H9 (cell line): ENCODE measurements at regions not wholly inside any gene's neighbourhood (a gene's known extent, or its start where the extent isn't known, plus 50 kb on each side); places are given as distances from the start of the nearest gene placed in this dataset.

Source experiments
- DNase-seq: peaks from one replicate; pipeline ENCODE4 v3.0.0-alpha.2; 2017
- H2AFZ ChIP-seq: one replicate; pipeline ENCODE4 v1.6.1; 2013; ENCODE audit warnings: mild to moderate bottlenecking, low read length, control low read depth, moderate library complexity
- H2AK5ac ChIP-seq: 2 replicates; pipeline ENCODE4 v1.6.1; 2013; ENCODE audit warnings: low read length, control low read depth, mixed read lengths; ENCODE audit not compliant: insufficient read length
- H2BK120ac ChIP-seq: one replicate; pipeline ENCODE4 v1.6.1; 2013; ENCODE audit warnings: low read depth, mild to moderate bottlenecking, low read length, control low read depth, inconsistent platforms; ENCODE audit not compliant: poor library complexity, severe bottlenecking
- H2BK12ac ChIP-seq: 2 replicates; pipeline ENCODE4 v1.6.1; 2013; ENCODE audit warnings: low read length, control low read depth, mixed read lengths, low read depth; ENCODE audit not compliant: insufficient read length
- H2BK15ac ChIP-seq: 2 replicates; pipeline ENCODE4 v1.6.1; 2013; ENCODE audit warnings: low read depth, low read length, control low read depth
- H2BK20ac ChIP-seq: one replicate; pipeline ENCODE4 v1.6.1; 2013; ENCODE audit warnings: low read depth, mild to moderate bottlenecking, low read length, control low read depth, inconsistent platforms; ENCODE audit not compliant: poor library complexity, severe bottlenecking
- H2BK5ac ChIP-seq: 2 replicates; pipeline ENCODE4 v1.6.1; 2013; ENCODE audit warnings: low read length, control low read depth, mixed read lengths; ENCODE audit not compliant: insufficient read length
- H3K14ac ChIP-seq: 2 replicates; pipeline ENCODE4 v1.6.1; 2013; ENCODE audit warnings: low read length, control low read depth; ENCODE audit not compliant: insufficient read depth
- H3K18ac ChIP-seq: 2 replicates; pipeline ENCODE4 v1.6.1; 2013; ENCODE audit warnings: low read depth, mild to moderate bottlenecking, mixed read lengths, low read length, control low read depth; ENCODE audit not compliant: insufficient read length
- H3K23ac ChIP-seq: 2 replicates; pipeline ENCODE4 v1.6.1; 2013; ENCODE audit warnings: low read length, control low read depth, mixed read lengths, low read depth; ENCODE audit not compliant: insufficient read length
- H3K23me2 ChIP-seq: 2 replicates; pipeline ENCODE4 v1.6.1; 2013; ENCODE audit warnings: low read depth, mild to moderate bottlenecking, mixed read lengths, low read length, control low read depth; ENCODE audit not compliant: insufficient read length, poor library complexity, severe bottlenecking
- H3K27ac ChIP-seq: 2 replicates; pipeline ENCODE4 v1.5.1; 2013; ENCODE audit warnings: low read length, control low read depth, mixed read lengths, low read depth; ENCODE audit not compliant: insufficient read length
- H3K27me3 ChIP-seq: 2 replicates; pipeline ENCODE4 v1.6.1; 2013; ENCODE audit warnings: low read length, control low read depth, inconsistent platforms; ENCODE audit not compliant: insufficient read depth
- H3K4ac ChIP-seq: 2 replicates; pipeline ENCODE4 v1.6.1; 2013; ENCODE audit warnings: low read depth, mild to moderate bottlenecking, control low read depth, inconsistent platforms, low read length, moderate library complexity
- H3K4me1 ChIP-seq: 2 replicates; pipeline ENCODE4 v1.6.1; 2013; ENCODE audit warnings: low read length, control low read depth, inconsistent platforms; ENCODE audit not compliant: insufficient read depth
- H3K4me2 ChIP-seq: 2 replicates; pipeline ENCODE4 v1.6.1; 2013; ENCODE audit warnings: low read length, control low read depth, mixed read lengths; ENCODE audit not compliant: insufficient read length, insufficient read depth
- H3K56ac ChIP-seq: 2 replicates; pipeline ENCODE4 v1.6.1; 2013; ENCODE audit warnings: low read depth, mild to moderate bottlenecking, mixed read lengths, low read length, control low read depth; ENCODE audit not compliant: insufficient read length
- H3K79me1 ChIP-seq: 2 replicates; pipeline ENCODE4 v1.6.1; 2013; ENCODE audit warnings: low read depth, mild to moderate bottlenecking, moderate library complexity, low read length, control low read depth, inconsistent platforms; ENCODE audit not compliant: insufficient read depth, poor library complexity, severe bottlenecking
- H3K79me2 ChIP-seq: 2 replicates; pipeline ENCODE4 v1.6.1; 2013; ENCODE audit warnings: low read length, control low read depth, inconsistent platforms; ENCODE audit not compliant: insufficient read depth
- H3K9ac ChIP-seq: 2 replicates; pipeline ENCODE4 v1.6.1; 2013; ENCODE audit warnings: low read length, control low read depth, mixed read lengths; ENCODE audit not compliant: insufficient read length; ENCODE audit errors: extremely low read depth
- H3K9me3 ChIP-seq: one replicate; pipeline ENCODE4 v1.6.1; 2013; ENCODE audit warnings: low read depth, low read length, inconsistent platforms; ENCODE audit not compliant: control insufficient read depth
- H3T11ph ChIP-seq: one replicate; pipeline ENCODE4 v1.6.1; 2013; ENCODE audit warnings: mild to moderate bottlenecking, low read length, control low read depth, inconsistent platforms
- H4K20me1 ChIP-seq: one replicate; pipeline ENCODE4 v1.6.1; 2013; ENCODE audit not compliant: control insufficient read depth, insufficient read length, insufficient read depth
- H4K5ac ChIP-seq: 2 replicates; pipeline ENCODE4 v1.6.1; 2013; ENCODE audit warnings: low read depth, mild to moderate bottlenecking, mixed read lengths, low read length, control low read depth; ENCODE audit not compliant: insufficient read length
- H4K8ac ChIP-seq: replicated peaks from 2 replicates; pipeline ENCODE4 v1.6.1; 2013; ENCODE audit warnings: low read length, control low read depth, mixed read lengths, low read depth; ENCODE audit not compliant: insufficient read length
- H4K91ac ChIP-seq: 2 replicates; pipeline ENCODE4 v1.6.1; 2013; ENCODE audit warnings: low read depth, mild to moderate bottlenecking, moderate library complexity, mixed read lengths, low read length, control low read depth; ENCODE audit not compliant: insufficient read length
- H3K27ac Mint-ChIP-seq, 3 experiments: 2 replicates in 2 of 3; 3 replicates in 1 of 3; pipeline ENCODE4 v1.8.0; 2020 to 2021; ENCODE audit warnings: mixed read lengths in 3 of 3, mild to moderate bottlenecking in 1 of 3, moderate library complexity in 1 of 3
- H3K27me3 Mint-ChIP-seq: 2 replicates; pipeline ENCODE4 v1.8.0; 2021; ENCODE audit warnings: low read depth, mild to moderate bottlenecking, moderate library complexity, mixed read lengths
- H3K36me3 Mint-ChIP-seq, 3 experiments: 2 replicates in 2 of 3; 3 replicates in 1 of 3; pipeline ENCODE4 v1.8.0; 2020 to 2021; ENCODE audit warnings: low read depth in 3 of 3, mixed read lengths in 3 of 3; ENCODE audit not compliant: insufficient read depth in 1 of 3
- H3K4me1 Mint-ChIP-seq, 2 experiments: 2 replicates each; pipeline ENCODE4 v1.8.0; 2020; ENCODE audit warnings: mixed read lengths in 2 of 2
- H3K4me3 Mint-ChIP-seq, 2 experiments: 2 replicates in 1 of 2; 3 replicates in 1 of 2; pipeline ENCODE4 v1.8.0; 2020 to 2021; ENCODE audit warnings: mild to moderate bottlenecking in 2 of 2, mixed read lengths in 2 of 2, moderate library complexity in 1 of 2
- H3K9me3 Mint-ChIP-seq, 2 experiments: 2 replicates in 1 of 2; 3 replicates in 1 of 2; pipeline ENCODE4 v1.8.0; 2020; ENCODE audit warnings: mild to moderate bottlenecking in 2 of 2, mixed read lengths in 2 of 2, moderate library complexity in 1 of 2
- WGBS: extraction: QIAGEN DNeasy Blood & Tissue Kit; methylation state at CpG from one replicate; pipeline ENCODE4 v1.1.7; 2013; ENCODE audit warnings: missing lambda C conversion rate, low lambda C conversion rate, mixed read lengths; ENCODE audit not compliant: insufficient read length; ENCODE audit errors: extremely low coverage; 5-methylcytosine and 5-hydroxymethylcytosine counted together
- TF ChIP-seq, protein P1 (sequence below): fragments of 200-600 bp; sonication (generic); conservative IDR thresholded peaks from 3 replicates; pipeline ENCODE4 v1.8.0; 2021; ENCODE audit warnings: antibody characterized with exemption, mild to moderate bottlenecking

DNA sequence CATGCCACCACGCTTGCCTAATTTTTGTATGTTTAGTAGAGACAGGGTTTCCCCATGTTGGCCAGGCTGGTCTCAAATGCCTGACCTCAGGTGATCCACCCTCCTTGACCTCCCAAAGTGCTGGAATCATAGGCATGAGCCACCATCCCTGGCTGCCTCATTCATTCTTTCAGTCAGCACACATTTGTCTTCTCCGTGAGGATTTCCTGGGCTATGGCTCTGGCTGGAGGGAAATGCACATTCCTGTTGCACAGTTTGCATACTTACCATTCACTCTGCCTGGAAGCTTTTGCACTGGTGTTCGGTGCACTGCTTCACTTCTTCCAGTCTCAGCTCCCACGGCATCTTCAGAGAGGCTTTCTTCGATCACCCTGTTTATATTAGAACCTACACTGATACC is 267.8 kb downstream of the STIM2 start:
- H3T11ph ChIP-seq: no peak overlapping the region
- no peak overlapping the region for H2BK15ac ChIP-seq
- no peak overlapping the region for H3K18ac ChIP-seq
- WGBS: no CpG with 5 or more reads among the region's 5 CpGs
- H4K5ac ChIP-seq: no peak overlapping the region
- H3K23me2 ChIP-seq: no peaks in the 10 kb centered on the region
- no peak overlapping the region for H3K4ac ChIP-seq
- H2BK20ac ChIP-seq: no peak overlapping the region
- H3K23ac ChIP-seq: no peak overlapping the region
- peaks cover 62 to 64% of the 10 kb centered on the region in 2 experiments for H3K4me1 Mint-ChIP-seq
- no peak overlapping the region for H3K9ac ChIP-seq
- no peak overlapping the region for H3K4me3 Mint-ChIP-seq
- TF ChIP-seq, protein P1, sequence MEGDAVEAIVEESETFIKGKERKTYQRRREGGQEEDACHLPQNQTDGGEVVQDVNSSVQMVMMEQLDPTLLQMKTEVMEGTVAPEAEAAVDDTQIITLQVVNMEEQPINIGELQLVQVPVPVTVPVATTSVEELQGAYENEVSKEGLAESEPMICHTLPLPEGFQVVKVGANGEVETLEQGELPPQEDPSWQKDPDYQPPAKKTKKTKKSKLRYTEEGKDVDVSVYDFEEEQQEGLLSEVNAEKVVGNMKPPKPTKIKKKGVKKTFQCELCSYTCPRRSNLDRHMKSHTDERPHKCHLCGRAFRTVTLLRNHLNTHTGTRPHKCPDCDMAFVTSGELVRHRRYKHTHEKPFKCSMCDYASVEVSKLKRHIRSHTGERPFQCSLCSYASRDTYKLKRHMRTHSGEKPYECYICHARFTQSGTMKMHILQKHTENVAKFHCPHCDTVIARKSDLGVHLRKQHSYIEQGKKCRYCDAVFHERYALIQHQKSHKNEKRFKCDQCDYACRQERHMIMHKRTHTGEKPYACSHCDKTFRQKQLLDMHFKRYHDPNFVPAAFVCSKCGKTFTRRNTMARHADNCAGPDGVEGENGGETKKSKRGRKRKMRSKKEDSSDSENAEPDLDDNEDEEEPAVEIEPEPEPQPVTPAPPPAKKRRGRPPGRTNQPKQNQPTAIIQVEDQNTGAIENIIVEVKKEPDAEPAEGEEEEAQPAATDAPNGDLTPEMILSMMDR: no peak
- H3K27ac ChIP-seq: no peak overlapping the region
- H3K14ac ChIP-seq: no peak overlapping the region
- DNase-seq: no peak
- no peak overlapping the region for H3K4me2 ChIP-seq
- H4K8ac ChIP-seq: no peak overlapping the region
- no peak overlapping the region for H4K91ac ChIP-seq
- H3K27me3 ChIP-seq: no peaks in the 10 kb centered on the region
- peaks cover 2% of the 10 kb centered on the region; the same call in 1 of the 2 replicates for H3K27me3 Mint-ChIP-seq
- H3K9me3 ChIP-seq: no peaks in the 10 kb centered on the region
- no peaks in the 10 kb centered on the region for H4K20me1 ChIP-seq
- H3K56ac ChIP-seq: no peak overlapping the region
- H2BK5ac ChIP-seq: no peak overlapping the region
- H2AK5ac ChIP-seq: no peak overlapping the region
- no peak overlapping the region for H2AFZ ChIP-seq
- H3K79me1 ChIP-seq: no peaks in the 10 kb centered on the region
- no peaks in the 10 kb centered on the region for H3K79me2 ChIP-seq
- no peak overlapping the region for H2BK120ac ChIP-seq
- H3K27ac Mint-ChIP-seq: peak overlapping the region in 2 of 3 experiments; percentile 48 to 76; a peak in 3 of 7 replicates
- peaks cover 0 to 3% of the 10 kb centered on the region in 2 experiments; a peak in 2 of 5 replicates for H3K9me3 Mint-ChIP-seq
- H3K4me1 ChIP-seq: peaks cover 18% of the 10 kb centered on the region; the same call in 1 of the 2 replicates
- peaks cover 0 to 5% (median 1%) of the 10 kb centered on the region in 3 experiments; a peak in 4 of 7 replicates for H3K36me3 Mint-ChIP-seq
- H2BK12ac ChIP-seq: no peak overlapping the region
